Fibroblast of pulmonary artery (primary cell): ENCODE measurements at regions not wholly inside any gene's neighbourhood (a gene's known extent, or its start where the extent isn't known, plus 50 kb on each side); places are given as distances from the start of the nearest gene placed in this dataset.
"Not testable (repeated sequence)": the region's sequence is repeated elsewhere in the genome, so short reads cannot be mapped to it uniquely, and the experiment has no call there.

Experiments
- DNase-seq: peaks from one replicate; pipeline ENCODE4 v3.0.0-alpha.2; 2010; ENCODE audit warnings: low read depth
- H3K4me3 ChIP-seq: replicated peaks from 2 replicates; pipeline ENCODE4 v1.5.1; 2011; ENCODE audit warnings: low read depth, mild to moderate bottlenecking, control low read depth, low read length, moderate library complexity
- TF ChIP-seq, protein P1 (sequence below): IDR thresholded peaks from 2 replicates; pipeline ENCODE4 v1.5.1; 2011; ENCODE audit warnings: mild to moderate bottlenecking, control low read depth, low read length, inconsistent platforms; ENCODE audit errors: missing control alignments

DNA sequence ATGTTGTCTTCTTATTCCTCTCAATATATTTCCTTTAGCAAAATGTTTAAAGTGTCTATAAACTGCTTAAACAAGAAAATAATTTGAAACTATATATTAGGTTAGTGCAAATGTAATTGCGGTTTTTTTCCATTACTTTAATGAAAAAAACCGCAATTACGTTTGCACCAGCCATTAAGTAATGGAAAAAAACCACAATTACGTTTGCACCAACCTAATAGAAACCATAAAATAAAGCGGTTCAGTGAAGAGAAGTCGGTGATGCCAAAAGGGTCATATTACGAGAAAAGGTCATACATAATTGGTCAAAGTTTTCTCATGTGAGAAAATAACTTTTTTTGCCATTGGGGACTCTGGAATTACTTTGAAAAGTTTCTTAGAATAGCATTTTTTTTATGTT is 385.6 kb upstream of the ST8SIA4 start:
- no peak overlapping the region for H3K4me3 ChIP-seq
- TF ChIP-seq, protein P1, sequence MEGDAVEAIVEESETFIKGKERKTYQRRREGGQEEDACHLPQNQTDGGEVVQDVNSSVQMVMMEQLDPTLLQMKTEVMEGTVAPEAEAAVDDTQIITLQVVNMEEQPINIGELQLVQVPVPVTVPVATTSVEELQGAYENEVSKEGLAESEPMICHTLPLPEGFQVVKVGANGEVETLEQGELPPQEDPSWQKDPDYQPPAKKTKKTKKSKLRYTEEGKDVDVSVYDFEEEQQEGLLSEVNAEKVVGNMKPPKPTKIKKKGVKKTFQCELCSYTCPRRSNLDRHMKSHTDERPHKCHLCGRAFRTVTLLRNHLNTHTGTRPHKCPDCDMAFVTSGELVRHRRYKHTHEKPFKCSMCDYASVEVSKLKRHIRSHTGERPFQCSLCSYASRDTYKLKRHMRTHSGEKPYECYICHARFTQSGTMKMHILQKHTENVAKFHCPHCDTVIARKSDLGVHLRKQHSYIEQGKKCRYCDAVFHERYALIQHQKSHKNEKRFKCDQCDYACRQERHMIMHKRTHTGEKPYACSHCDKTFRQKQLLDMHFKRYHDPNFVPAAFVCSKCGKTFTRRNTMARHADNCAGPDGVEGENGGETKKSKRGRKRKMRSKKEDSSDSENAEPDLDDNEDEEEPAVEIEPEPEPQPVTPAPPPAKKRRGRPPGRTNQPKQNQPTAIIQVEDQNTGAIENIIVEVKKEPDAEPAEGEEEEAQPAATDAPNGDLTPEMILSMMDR: no peak
- no peak for DNase-seq

DNA sequence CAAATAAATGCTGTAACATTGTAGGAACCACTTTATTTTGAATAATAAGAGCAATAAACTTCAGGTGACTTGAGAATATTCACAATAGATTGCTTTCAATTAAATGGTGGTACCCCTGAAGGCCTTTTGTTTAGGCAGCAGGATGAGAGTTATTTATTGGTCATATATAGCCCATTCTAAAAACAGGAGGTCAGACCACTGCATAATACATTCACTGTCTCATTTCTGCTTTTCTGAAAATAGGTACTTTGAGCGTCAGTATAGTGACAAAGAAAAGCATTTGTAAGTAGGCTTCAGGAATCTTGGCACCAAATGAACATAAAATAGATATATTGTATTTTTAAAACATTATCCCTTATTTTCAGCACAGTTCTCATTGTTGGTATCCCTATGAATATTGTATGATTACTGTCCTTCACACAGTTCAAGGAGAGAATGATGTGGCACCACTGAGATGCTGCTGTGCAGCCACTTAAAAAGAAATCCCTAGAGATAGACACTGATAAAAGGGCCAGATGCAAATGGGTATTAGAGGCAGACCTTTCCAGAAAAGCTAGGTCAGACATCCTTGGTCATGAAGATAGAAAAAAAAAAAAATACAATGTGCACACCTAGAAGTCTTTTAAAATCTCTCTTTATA is 381.8 kb upstream of the ST8SIA4 start:
- no peak overlapping the region for H3K4me3 ChIP-seq
- no peak for DNase-seq
- TF ChIP-seq, protein P1: no peak

- not testable (repeated sequence) for DNase-seq
These were observed 380.9 kb upstream of the ST8SIA4 start for GRCh38 chr5:101283938-101284337.

GRCh38 chr5:101278917-101279316 is 375.8 kb upstream of the ST8SIA4 start:
- TF ChIP-seq, protein P1: no peak
- no peak overlapping the region for H3K4me3 ChIP-seq
- no peak for DNase-seq

More at GRCh38 chr5:101283938-101284337, 380.9 kb upstream of the ST8SIA4 start:
- not testable (repeated sequence) for H3K4me3 ChIP-seq

DNA sequence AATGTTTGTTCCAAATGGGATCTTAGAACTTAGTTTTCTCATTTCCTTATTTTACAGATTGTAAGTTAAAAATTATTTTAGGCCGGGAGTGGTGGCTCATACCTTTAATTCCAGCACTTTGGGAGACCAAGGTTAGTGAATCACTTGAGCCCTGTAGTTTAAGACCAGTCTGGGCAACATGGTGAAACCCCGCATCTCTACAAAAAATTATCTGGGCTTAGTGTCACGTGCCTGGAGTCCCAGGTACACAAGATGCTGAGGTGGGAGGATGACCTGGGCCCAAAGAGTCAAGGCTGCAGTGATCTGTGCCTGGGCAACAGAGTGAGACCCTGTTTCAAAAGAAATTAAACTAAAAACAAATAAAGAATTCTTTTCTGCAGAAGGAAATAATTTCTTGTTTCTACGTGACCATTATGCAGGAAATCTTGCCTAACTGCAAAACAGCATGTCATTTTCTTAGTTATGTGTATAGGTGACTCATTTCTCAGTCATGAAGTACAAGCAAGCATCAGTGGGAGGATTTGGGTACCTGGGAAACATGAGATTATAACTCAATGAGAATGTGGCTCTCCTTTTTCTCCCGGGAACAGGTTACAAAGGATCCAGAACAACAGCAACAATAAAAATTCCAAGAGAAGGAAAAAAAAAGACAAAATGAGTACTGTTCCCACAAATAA is 375.1 kb upstream of the ST8SIA4 start:
- TF ChIP-seq, protein P1: no peak
- DNase-seq: peak; percentile 0
- no peak overlapping the region for H3K4me3 ChIP-seq

- H3K4me3 ChIP-seq: no peak overlapping the region
- no peak for DNase-seq
- TF ChIP-seq, protein P1: no peak
These were observed 368.9 kb upstream of the ST8SIA4 start for GRCh38 chr5:101271945-101272344.

GRCh38 chr5:101271416-101271815 is 368.3 kb upstream of the ST8SIA4 start:
- TF ChIP-seq, protein P1: no peak
- no peak for DNase-seq
- H3K4me3 ChIP-seq: no peak overlapping the region
